H1 (cell line): ENCODE measurements at regions not wholly inside any gene's neighbourhood (a gene's known extent, or its start where the extent isn't known, plus 50 kb on each side); places are given as distances from the start of the nearest gene placed in this dataset.

ENCODE experiments used
- CBX8 ChIP-seq: fragments of 300-800, 300-1000 bp; sonication (generic); IDR thresholded peaks from 2 replicates; pipeline ENCODE4 v1.7.1; 2016; ENCODE audit warnings: low read depth, low read length, borderline replicate concordance
- CHD2 ChIP-seq: IDR thresholded peaks from 2 replicates; pipeline ENCODE4 v1.6.1; 2012; ENCODE audit warnings: low read length, improper control_type of control experiment
- EP300 ChIP-seq, 2 experiments: IDR thresholded peaks; 1 replicate in 1 of 2; 2 replicates in 1 of 2; pipeline ENCODE4 v1.6.1; 2011 to 2012; ENCODE audit warnings: low read depth in 2 of 2, low read length in 2 of 2, mild to moderate bottlenecking in 2 of 2, borderline replicate concordance in 1 of 2, inconsistent platforms in 1 of 2, moderate library complexity in 1 of 2
- HDAC2 ChIP-seq, 2 experiments: fragments of 300-600 bp in 1 of 2; sonication (generic) in 1 of 2; IDR thresholded peaks; 2 replicates each; pipeline ENCODE4 v1.6.1; 2011 to 2012; ENCODE audit warnings: low read depth in 2 of 2, low read length in 2 of 2, mild to moderate bottlenecking in 2 of 2, moderate library complexity in 2 of 2, borderline replicate concordance in 1 of 2, inconsistent platforms in 1 of 2
- POLR2A ChIP-seq, 2 experiments: IDR thresholded peaks; 1 replicate in 1 of 2; 2 replicates in 1 of 2; pipeline ENCODE4 v1.6.1; 2011; ENCODE audit warnings: low read depth in 2 of 2, low read length in 2 of 2, mild to moderate bottlenecking in 2 of 2; ENCODE audit errors: control extremely low read depth in 1 of 2
- TAF7 ChIP-seq: optimal IDR thresholded peaks from 2 replicates; pipeline ENCODE3; 2011; ENCODE audit warnings: low read depth, mild to moderate bottlenecking, inconsistent platforms, low read length, moderate library complexity, borderline replicate concordance
- TF ChIP-seq, protein P1 (sequence below), 3 experiments: IDR thresholded peaks; 1 replicate in 2 of 3; 2 replicates in 1 of 3; pipeline versions ENCODE4 v1.5.1 to v1.6.1; 2011; ENCODE audit warnings: low read length in 3 of 3, mild to moderate bottlenecking in 3 of 3, inconsistent platforms in 2 of 3, low read depth in 1 of 3, moderate library complexity in 1 of 3; ENCODE audit not compliant: insufficient read depth in 1 of 3; ENCODE audit errors: control extremely low read depth in 1 of 3
- TF ChIP-seq, protein P2 (sequence below): IDR thresholded peaks from 2 replicates; pipeline ENCODE4 v1.6.1; 2012; ENCODE audit warnings: inconsistent platforms

DNA sequence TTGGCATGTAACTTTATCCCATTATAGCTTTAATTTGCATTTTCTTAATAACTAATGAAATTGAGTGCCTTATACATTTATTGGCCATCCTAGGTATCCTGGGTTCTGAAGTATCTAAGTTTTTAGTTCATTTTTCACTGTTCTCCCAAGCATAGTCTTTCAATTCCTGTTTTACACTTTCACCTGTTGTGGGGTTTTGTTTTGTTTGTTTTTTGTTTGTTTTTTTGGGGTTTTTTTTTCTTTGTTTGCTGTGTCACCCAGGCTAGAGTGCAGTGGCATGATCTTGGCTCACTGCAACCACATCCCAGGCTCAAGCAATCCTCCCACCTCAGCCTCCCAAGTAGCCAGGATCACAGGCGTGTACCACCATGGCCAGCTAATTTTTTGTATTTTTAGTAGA lies 83.1 kb upstream of the GADL1 start:
- TF ChIP-seq, protein P1, sequence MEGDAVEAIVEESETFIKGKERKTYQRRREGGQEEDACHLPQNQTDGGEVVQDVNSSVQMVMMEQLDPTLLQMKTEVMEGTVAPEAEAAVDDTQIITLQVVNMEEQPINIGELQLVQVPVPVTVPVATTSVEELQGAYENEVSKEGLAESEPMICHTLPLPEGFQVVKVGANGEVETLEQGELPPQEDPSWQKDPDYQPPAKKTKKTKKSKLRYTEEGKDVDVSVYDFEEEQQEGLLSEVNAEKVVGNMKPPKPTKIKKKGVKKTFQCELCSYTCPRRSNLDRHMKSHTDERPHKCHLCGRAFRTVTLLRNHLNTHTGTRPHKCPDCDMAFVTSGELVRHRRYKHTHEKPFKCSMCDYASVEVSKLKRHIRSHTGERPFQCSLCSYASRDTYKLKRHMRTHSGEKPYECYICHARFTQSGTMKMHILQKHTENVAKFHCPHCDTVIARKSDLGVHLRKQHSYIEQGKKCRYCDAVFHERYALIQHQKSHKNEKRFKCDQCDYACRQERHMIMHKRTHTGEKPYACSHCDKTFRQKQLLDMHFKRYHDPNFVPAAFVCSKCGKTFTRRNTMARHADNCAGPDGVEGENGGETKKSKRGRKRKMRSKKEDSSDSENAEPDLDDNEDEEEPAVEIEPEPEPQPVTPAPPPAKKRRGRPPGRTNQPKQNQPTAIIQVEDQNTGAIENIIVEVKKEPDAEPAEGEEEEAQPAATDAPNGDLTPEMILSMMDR (IDR thresholded peaks at IDR 0.05; ENCODE audit: control extremely low read depth in 1 of 3, insufficient read depth in 1 of 3, low read depth in 1 of 3, low read length in 3 of 3), result no peak
- TF ChIP-seq POLR2A (IDR thresholded peaks at IDR 0.05; ENCODE audit: control extremely low read depth in 1 of 2, low read depth in 2 of 2, low read length in 2 of 2) (no peak), CHD2 (no peak), EP300 (IDR thresholded peaks at IDR 0.05; ENCODE audit: borderline replicate concordance in 1 of 2, low read depth in 2 of 2, low read length in 2 of 2) (no peak), HDAC2 (IDR thresholded peaks at IDR 0.05; ENCODE audit: borderline replicate concordance in 1 of 2, low read depth in 2 of 2, low read length in 2 of 2) (no peak), TAF7 (no peak), CBX8 (no peak)
- TF ChIP-seq, protein P2, sequence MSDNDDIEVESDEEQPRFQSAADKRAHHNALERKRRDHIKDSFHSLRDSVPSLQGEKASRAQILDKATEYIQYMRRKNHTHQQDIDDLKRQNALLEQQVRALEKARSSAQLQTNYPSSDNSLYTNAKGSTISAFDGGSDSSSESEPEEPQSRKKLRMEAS, result no peak
